GM12878 (cell line): ENCODE measurements at regions not wholly inside any gene's neighbourhood (a gene's known extent, or its start where the extent isn't known, plus 50 kb on each side); places are given as distances from the start of the nearest gene placed in this dataset.

Experiments used
- ATAC-seq: fragments of 200-7000 bp; cut with Tn5 transposase; 3 replicates; pipeline ENCODE4 v1.9.1; 2020; ENCODE audit warnings: mild to moderate bottlenecking, moderate library complexity
- BruUV-seq: library from RNA; stranded (reverse); fragments of 400-500 nt; replicated peaks from 2 replicates; lab custom pipeline; 2021; lab: Mats Ljungman, UMichigan
- CTCF ChIA-PET: fragments of 300-600 bp; sonication (Branson Sonifier 250); formaldehyde crosslinking; extraction: SDS; loops from one replicate; lab custom pipeline; 2021; ENCODE audit warnings: inconsistent platforms; lab: Yijun Ruan, JAX
- POLR2A ChIA-PET: fragments of 350-600 bp; formaldehyde crosslinking; extraction: SDS; loops from one replicate; lab custom pipeline; 2021; ENCODE audit warnings: inconsistent platforms; lab: Charles Lee
- RAD21 ChIA-PET: fragments of 300-600 bp; sonication (Branson Sonifier 250); formaldehyde crosslinking; loops from one replicate; lab custom pipeline; 2023; ENCODE audit warnings: antibody characterized with exemption; ENCODE audit not compliant: unreplicated experiment; lab: Charles Lee
- SMC1A ChIA-PET: fragments of 300-600 bp; sonication (Branson Sonifier 250); formaldehyde crosslinking; loops from one replicate; lab custom pipeline; 2023; ENCODE audit not compliant: unreplicated experiment, uncharacterized antibody; lab: Charles Lee
- DNase-seq: peaks from one replicate; pipeline ENCODE4 v3.0.0-alpha.2; 2011; ENCODE audit warnings: low read depth, low spot score
- FAIRE-seq: peaks from 3 replicates; lab custom pipeline; 2011; peaks lifted over from hg19 to GRCh38; lab: Jason Lieb, UNC
- H2AFZ ChIP-seq: 2 replicates; pipeline ENCODE4 v1.6.0; 2011; ENCODE audit warnings: low read depth, low read length, control low read depth; ENCODE audit not compliant: control insufficient read depth
- H3K27ac ChIP-seq: 2 replicates; pipeline ENCODE4 v1.5.1; 2011; ENCODE audit warnings: control low read depth; ENCODE audit not compliant: control insufficient read depth, insufficient read depth
- H3K27me3 ChIP-seq, 2 experiments: replicated peaks in 1 of 2; 2 replicates each; pipeline versions ENCODE4 v1.6.0 to v1.6.1; 2011; ENCODE audit warnings: low read length in 1 of 2; ENCODE audit not compliant: control insufficient read depth in 2 of 2, insufficient read depth in 2 of 2
- H3K36me3 ChIP-seq, 2 experiments: 2 replicates each; pipeline ENCODE4 v1.5.1; 2011; ENCODE audit warnings: low read length in 1 of 2; ENCODE audit not compliant: control insufficient read depth in 2 of 2, insufficient read depth in 2 of 2
- H3K4me1 ChIP-seq: 2 replicates; pipeline ENCODE4 v1.6.1; 2011; ENCODE audit warnings: mild to moderate bottlenecking, low read length, moderate library complexity, mixed read lengths; ENCODE audit not compliant: control insufficient read depth, insufficient read depth
- H3K4me2 ChIP-seq: 2 replicates; pipeline ENCODE4 v1.6.0; 2011; ENCODE audit warnings: control low read depth; ENCODE audit not compliant: control insufficient read depth, insufficient read depth
- H3K4me3 ChIP-seq: fragments of 200-600 bp; sonication (generic); 2 replicates; pipeline ENCODE4 v1.5.1; 2016
- H3K79me2 ChIP-seq: 2 replicates; pipeline ENCODE4 v1.6.0; 2011; ENCODE audit warnings: low read length; ENCODE audit not compliant: control insufficient read depth, insufficient read depth
- H3K9ac ChIP-seq: 2 replicates; pipeline ENCODE4 v1.8.0; 2011; ENCODE audit warnings: low read length, control low read depth, mixed read lengths; ENCODE audit not compliant: control insufficient read depth, insufficient read depth
- H3K9me3 ChIP-seq: replicated peaks from 3 replicates; pipeline ENCODE4 v1.5.1; 2011; ENCODE audit warnings: mild to moderate bottlenecking, low read length; ENCODE audit not compliant: control insufficient read depth, insufficient read depth
- H4K20me1 ChIP-seq: 2 replicates; pipeline ENCODE4 v1.6.0; 2011; ENCODE audit not compliant: control insufficient read depth, insufficient read depth
- BCL11A ChIP-seq: IDR thresholded peaks from 2 replicates; pipeline ENCODE4 v1.6.1; 2011; ENCODE audit warnings: low read depth, low read length
- NBN ChIP-seq: fragments of 450-650 bp; IDR thresholded peaks from 2 replicates; pipeline ENCODE4 v1.6.1; 2016
- NFYB ChIP-seq: IDR thresholded peaks from 2 replicates; pipeline ENCODE4 v1.6.1; 2011; ENCODE audit warnings: low read depth, mild to moderate bottlenecking, low read length, improper control_type of control experiment, moderate library complexity; ENCODE audit not compliant: insufficient read depth
- NR2C2 ChIP-seq: IDR thresholded peaks from 2 replicates; pipeline ENCODE4 v1.6.1; 2011; ENCODE audit warnings: borderline replicate concordance, low read depth; ENCODE audit not compliant: control insufficient read depth, insufficient read length
- POU2F2 ChIP-seq: IDR thresholded peaks from 3 replicates; pipeline ENCODE4 v1.6.1; 2011; ENCODE audit warnings: low read depth, mild to moderate bottlenecking, low read length, borderline replicate concordance
- TAF1 ChIP-seq: IDR thresholded peaks from 2 replicates; pipeline ENCODE4 v1.6.1; 2011; ENCODE audit warnings: mild to moderate bottlenecking, low read depth, low read length, borderline replicate concordance
- YBX1 ChIP-seq: fragments of 450-650 bp; IDR thresholded peaks from 2 replicates; pipeline ENCODE4 v1.6.1; 2016; ENCODE audit warnings: antibody characterized with exemption
- WGBS: methylation state at CpG from one replicate; pipeline ENCODE4 v1.1.6; 2016; ENCODE audit warnings: low lambda C conversion rate; ENCODE audit not compliant: insufficient replicate concordance, insufficient coverage; ENCODE audit errors: missing lambda C conversion rate; 5-methylcytosine and 5-hydroxymethylcytosine counted together
- in situ Hi-C: fragments of 300-500 bp; cut with MboI; formaldehyde crosslinking; loops from 9 replicates; pipeline ENCODE4 v1.14.3; 2018; ENCODE audit warnings: mixed read lengths
- intact Hi-C: fragments of 100-400 bp; cut with micrococcal nuclease; formaldehyde crosslinking; loops from one replicate; pipeline ENCODE4 v1.14.2; 2022; ENCODE audit not compliant: unreplicated experiment
- TF ChIP-seq, protein P1 (sequence below): fragments of 150-350 bp; IDR thresholded peaks from 2 replicates; pipeline ENCODE4 v1.6.1; 2016; ENCODE audit warnings: low read depth, low read length

DNA sequence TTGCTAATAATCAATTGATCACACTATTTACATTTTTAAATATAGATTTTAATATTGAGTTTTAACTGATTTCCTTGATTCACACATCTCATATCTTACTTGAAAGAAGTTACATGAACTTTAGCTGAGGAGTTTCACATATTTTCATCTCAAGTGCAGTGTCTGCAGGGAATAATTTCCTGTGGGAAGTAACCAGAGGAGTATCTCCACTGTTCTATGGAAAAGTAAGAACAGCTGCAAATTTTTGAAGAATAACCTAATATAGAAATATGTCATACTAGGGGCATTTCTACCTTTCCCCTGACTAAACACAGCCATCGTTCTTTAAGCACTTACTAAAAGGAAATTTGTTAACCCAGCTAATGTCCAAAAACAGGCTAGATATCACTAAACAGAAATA is 546.4 kb downstream of the EFNA5 start:
- in situ Hi-C loops = no loop called here
- no peaks in the 10 kb centered on the region for H3K27me3 ChIP-seq
- H2AFZ ChIP-seq = no peak overlapping the region
- ChIA-PET RAD21 (no interaction called here), CTCF (interaction anchor here (0.6 to 1.1 kb wide), 2 partner anchors 124 to 290 kb away, joined by 3 read pairs; no protein-coding TSS in a partner anchor), SMC1A (interaction anchor here (0.7 to 0.9 kb wide), 2 partner anchors 9 to 19 kb away, joined by 3 read pairs; no protein-coding TSS in a partner anchor), POLR2A (interaction anchor here (0.7 kb wide), 1 partner anchor 398 kb away, joined by 3 read pairs; no protein-coding TSS in a partner anchor)
- intact Hi-C loops = no loop called here
- DNase-seq = no peak
- H3K27ac ChIP-seq = no peak overlapping the region
- FAIRE-seq = no peak
- H3K4me3 ChIP-seq = no peak overlapping the region
- no peaks in the 10 kb centered on the region for H3K79me2 ChIP-seq
- no TSS peak for BruUV-seq
- ATAC-seq = no peak
- H3K4me1 ChIP-seq = no peaks in the 10 kb centered on the region
- H3K9me3 ChIP-seq = no peaks in the 10 kb centered on the region
- H3K4me2 ChIP-seq = no peak overlapping the region
- no peaks in the 10 kb centered on the region for H4K20me1 ChIP-seq
- TF ChIP-seq POU2F2 = no peak
- no peak for TF ChIP-seq YBX1
- TF ChIP-seq, protein P1, sequence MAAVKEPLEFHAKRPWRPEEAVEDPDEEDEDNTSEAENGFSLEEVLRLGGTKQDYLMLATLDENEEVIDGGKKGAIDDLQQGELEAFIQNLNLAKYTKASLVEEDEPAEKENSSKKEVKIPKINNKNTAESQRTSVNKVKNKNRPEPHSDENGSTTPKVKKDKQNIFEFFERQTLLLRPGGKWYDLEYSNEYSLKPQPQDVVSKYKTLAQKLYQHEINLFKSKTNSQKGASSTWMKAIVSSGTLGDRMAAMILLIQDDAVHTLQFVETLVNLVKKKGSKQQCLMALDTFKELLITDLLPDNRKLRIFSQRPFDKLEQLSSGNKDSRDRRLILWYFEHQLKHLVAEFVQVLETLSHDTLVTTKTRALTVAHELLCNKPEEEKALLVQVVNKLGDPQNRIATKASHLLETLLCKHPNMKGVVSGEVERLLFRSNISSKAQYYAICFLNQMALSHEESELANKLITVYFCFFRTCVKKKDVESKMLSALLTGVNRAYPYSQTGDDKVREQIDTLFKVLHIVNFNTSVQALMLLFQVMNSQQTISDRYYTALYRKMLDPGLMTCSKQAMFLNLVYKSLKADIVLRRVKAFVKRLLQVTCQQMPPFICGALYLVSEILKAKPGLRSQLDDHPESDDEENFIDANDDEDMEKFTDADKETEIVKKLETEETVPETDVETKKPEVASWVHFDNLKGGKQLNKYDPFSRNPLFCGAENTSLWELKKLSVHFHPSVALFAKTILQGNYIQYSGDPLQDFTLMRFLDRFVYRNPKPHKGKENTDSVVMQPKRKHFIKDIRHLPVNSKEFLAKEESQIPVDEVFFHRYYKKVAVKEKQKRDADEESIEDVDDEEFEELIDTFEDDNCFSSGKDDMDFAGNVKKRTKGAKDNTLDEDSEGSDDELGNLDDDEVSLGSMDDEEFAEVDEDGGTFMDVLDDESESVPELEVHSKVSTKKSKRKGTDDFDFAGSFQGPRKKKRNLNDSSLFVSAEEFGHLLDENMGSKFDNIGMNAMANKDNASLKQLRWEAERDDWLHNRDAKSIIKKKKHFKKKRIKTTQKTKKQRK = no peak
- no peak for TF ChIP-seq NBN
- TF ChIP-seq BCL11A = no peak
- no peak for TF ChIP-seq NFYB
- TF ChIP-seq TAF1 = no peak
- TF ChIP-seq NR2C2 = no peak
- no peaks in the 10 kb centered on the region for H3K36me3 ChIP-seq
- H3K9ac ChIP-seq = no peak overlapping the region
- 0% methylated on average over 1 of the region's 1 CpG for WGBS
